ENCODE measurements at regions not wholly inside any gene's neighbourhood (a gene's known extent, or its start where the extent isn't known, plus 50 kb on each side); places are given as distances from the start of the nearest gene placed in this dataset.

DNA sequence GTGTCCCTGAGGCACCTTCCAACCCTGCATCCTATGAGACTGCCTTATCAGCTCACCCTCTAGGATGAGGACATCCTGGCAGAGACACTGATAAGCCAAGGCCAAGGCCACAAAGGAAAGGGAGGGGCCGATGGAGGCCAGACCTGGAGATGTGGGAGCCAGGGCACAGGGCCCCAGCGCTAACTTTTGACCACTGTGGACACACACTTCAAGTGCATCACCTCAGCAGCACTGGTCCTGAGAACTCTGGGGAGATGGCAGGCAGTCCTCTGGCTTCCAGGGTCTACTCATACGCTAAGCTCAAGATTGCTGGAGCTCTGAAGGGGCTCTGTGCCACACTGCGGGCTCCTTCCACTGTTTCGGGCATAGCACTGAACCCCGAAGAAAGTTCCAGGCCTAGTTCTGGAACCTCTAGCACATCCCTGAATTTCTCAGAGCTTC lies 100.2 kb upstream of the ID2 start:
- no peak for TF ChIP-seq CTCF (IDR thresholded peaks at IDR 0.05)
- no peak for TF ChIP-seq POLR2A (IDR thresholded peaks at IDR 0.05)
